HCT116 (cell line): ENCODE measurements at regions not wholly inside any gene's neighbourhood (a gene's known extent, or its start where the extent isn't known, plus 50 kb on each side); places are given as distances from the start of the nearest gene placed in this dataset.

Source experiments
- ATAC-seq: fragments of 200-7000 bp; cut with Tn5 transposase; 2 replicates; pipeline ENCODE4 v1.9.1; 2020; ENCODE audit warnings: mild to moderate bottlenecking, moderate library complexity
- BruUV-seq: library from RNA; stranded (reverse); fragments of 400-500 nt; replicated peaks from 2 replicates; lab custom pipeline; 2021; lab: Mats Ljungman, UMichigan
- CTCF ChIA-PET: fragments of 300-600 bp; sonication (Branson Sonifier 250); formaldehyde crosslinking; loops from one replicate; lab custom pipeline; 2021; ENCODE audit warnings: antibody characterized with exemption; lab: Charles Lee
- POLR2A ChIA-PET: fragments of 300-600, 350-600 bp; sonication (Branson Sonifier 250); formaldehyde crosslinking; loops from one replicate; lab custom pipeline; 2021; ENCODE audit warnings: antibody characterized with exemption; lab: Charles Lee
- RAD21 ChIA-PET, 2 experiments: fragments of 300-600 bp; sonication (Branson Sonifier 250); formaldehyde crosslinking; loops; one replicate each; lab custom pipeline; 2023; ENCODE audit warnings: low total read pairs in 2 of 2; ENCODE audit not compliant: uncharacterized antibody in 2 of 2, unreplicated experiment in 2 of 2, low non-redundant PET in 1 of 2; lab: Charles Lee
- DNase-seq: peaks from one replicate; pipeline ENCODE4 v3.0.0-alpha.2; 2010; ENCODE audit warnings: low read depth, low spot score
- H2AFZ ChIP-seq: fragments of 200-600 bp; shearing (Covaris generic), sonication (generic); 2 replicates; pipeline ENCODE4 v1.6.1; 2017; ENCODE audit warnings: low read depth, mixed run types, mixed read lengths, antibody characterized with exemption, low read length; ENCODE audit not compliant: poor library complexity, severe bottlenecking
- H3K27ac ChIP-seq: 2 replicates; pipeline ENCODE4 v1.5.1; 2012; ENCODE audit warnings: low read depth, low read length
- H3K27me3 ChIP-seq: fragments of 200-600 bp; sonication (generic); 2 replicates; pipeline ENCODE4 v1.6.1; 2016; ENCODE audit warnings: mixed run types, low read length, mixed read lengths; ENCODE audit not compliant: insufficient read depth
- H3K36me3 ChIP-seq, 2 experiments: fragments of 200-500 bp in 1 of 2; fragments of 200-600 bp in 1 of 2; sonication (Bioruptor generic) in 1 of 2; sonication (generic) in 1 of 2; 2 replicates each; pipeline versions ENCODE4 v1.5.1 to v1.6.1; 2014 to 2016; ENCODE audit warnings: low read length in 2 of 2, inconsistent platforms in 1 of 2, mixed read lengths in 1 of 2, mixed run types in 1 of 2; ENCODE audit not compliant: insufficient read depth in 2 of 2, control insufficient read depth in 1 of 2
- H3K4me1 ChIP-seq, 2 experiments: fragments of 200-600 bp in 1 of 2; sonication (generic) in 1 of 2; 2 replicates each; pipeline versions ENCODE4 v1.5.1 to v1.6.1; 2012 to 2017; ENCODE audit warnings: low read length in 2 of 2, inconsistent platforms in 1 of 2, mild to moderate bottlenecking in 1 of 2, mixed read lengths in 1 of 2, mixed run types in 1 of 2, moderate library complexity in 1 of 2; ENCODE audit not compliant: insufficient read depth in 2 of 2, control insufficient read depth in 1 of 2
- H3K4me2 ChIP-seq: fragments of 200-600 bp; sonication (generic); 2 replicates; pipeline ENCODE4 v1.6.1; 2017; ENCODE audit warnings: mixed run types, low read length, mixed read lengths
- H3K4me3 ChIP-seq, 2 experiments: fragments of 200-600 bp in 1 of 2; sonication (generic) in 1 of 2; replicated peaks in 1 of 2; 2 replicates each; pipeline ENCODE4 v1.5.1; 2011 to 2016; ENCODE audit warnings: low read length in 2 of 2, control low read depth in 1 of 2, low read depth in 1 of 2, mild to moderate bottlenecking in 1 of 2, mixed read lengths in 1 of 2, mixed run types in 1 of 2
- H3K79me2 ChIP-seq: fragments of 200-600 bp; sonication (generic); 2 replicates; pipeline ENCODE4 v1.6.1; 2017; ENCODE audit warnings: mild to moderate bottlenecking, mixed run types, low read length, moderate library complexity, mixed read lengths; ENCODE audit not compliant: insufficient read depth
- H3K9ac ChIP-seq: fragments of 200-600 bp; sonication (generic); 2 replicates; pipeline ENCODE4 v1.6.1; 2016; ENCODE audit warnings: low read length, mixed read lengths
- H3K9me2 ChIP-seq: fragments of 200-600 bp; sonication (generic), shearing (Covaris generic); 2 replicates; pipeline ENCODE4 v1.6.1; 2017; ENCODE audit warnings: mixed run types, mild to moderate bottlenecking, moderate library complexity; ENCODE audit not compliant: insufficient read depth
- H3K9me3 ChIP-seq, 2 experiments: fragments of 200-500 bp in 1 of 2; fragments of 200-600 bp in 1 of 2; sonication (Bioruptor generic) in 1 of 2; sonication (generic) in 1 of 2; 2 replicates each; pipeline ENCODE4 v1.6.1; 2014 to 2017; ENCODE audit warnings: low read length in 2 of 2, mixed read lengths in 2 of 2, inconsistent platforms in 1 of 2, low read depth in 1 of 2, mild to moderate bottlenecking in 1 of 2, mixed run types in 1 of 2, moderate library complexity in 1 of 2; ENCODE audit not compliant: control insufficient read depth in 1 of 2, insufficient read depth in 1 of 2
- H4K20me1 ChIP-seq: fragments of 200-600 bp; sonication (generic), shearing (Covaris generic); 2 replicates; pipeline ENCODE4 v1.6.1; 2017; ENCODE audit warnings: mixed run types, mild to moderate bottlenecking, moderate library complexity; ENCODE audit not compliant: insufficient read depth
- POLR2A ChIP-seq: IDR thresholded peaks from 2 replicates; pipeline ENCODE4 v1.7.0; 2011; ENCODE audit warnings: borderline replicate concordance; ENCODE audit not compliant: insufficient read depth, insufficient read length; ENCODE audit errors: extremely low read depth
- POLR2AphosphoS5 ChIP-seq: IDR thresholded peaks from 2 replicates; pipeline ENCODE4 v1.6.1; 2011; ENCODE audit warnings: mild to moderate bottlenecking, low read depth, low read length, moderate library complexity
- TCF7L2 ChIP-seq: IDR thresholded peaks from 2 replicates; pipeline ENCODE4 v1.7.0; 2011; ENCODE audit warnings: borderline replicate concordance, inconsistent platforms; ENCODE audit not compliant: insufficient read depth, insufficient read length; ENCODE audit errors: extremely low read depth
- ZBTB33 ChIP-seq: IDR thresholded peaks from 2 replicates; pipeline ENCODE4 v1.6.1; 2011; ENCODE audit warnings: mild to moderate bottlenecking, low read length, moderate library complexity; ENCODE audit not compliant: insufficient replicate concordance; ENCODE audit errors: extremely low read depth
- ZFX ChIP-seq: fragments of 450-650 bp; IDR thresholded peaks from 2 replicates; pipeline ENCODE4 v1.6.1; 2017
- intact Hi-C: fragments of 100-400 bp; cut with micrococcal nuclease; formaldehyde crosslinking; loops from 2 replicates; pipeline ENCODE4 v1.10.0; 2022

- H4K20me1 ChIP-seq: no peaks in the 10 kb centered on the region
Observed at GRCh38 chr6:30806581-30807183, 62.3 kb upstream of the IER3 start.

More at GRCh38 chr6:30806581-30807183, 62.3 kb upstream of the IER3 start:
- Histone ChIP-seq H3K4me3 (peak overlapping the region in 1 of 2 experiments; percentile 27; a peak in 1 of 4 replicates), H2AFZ (no peak overlapping the region), H3K9me2 (no peaks in the 10 kb centered on the region), H3K27ac (peak overlapping the region; percentile 69), H3K27me3 (no peaks in the 10 kb centered on the region), H3K79me2 (no peaks in the 10 kb centered on the region), H3K4me2 (peak overlapping the region; percentile 59), H3K9me3 (no peaks in the 10 kb centered on the region), H3K36me3 (no peaks in the 10 kb centered on the region), H3K4me1 (peaks cover 55 to 78% of the 10 kb centered on the region in 2 experiments), H3K9ac (peak overlapping the region; percentile 40)
- CTCF ChIA-PET: interaction anchor here (1.0 to 1.6 kb wide), 2 partner anchors 21 to 281 kb away, joined by 3 to 4 read pairs; no protein-coding TSS in a partner anchor
- TSS peak; percentile 94 for BruUV-seq
- ATAC-seq (peak; percentile 26), DNase-seq (peak; percentile 78)
- no peak for TF ChIP-seq TCF7L2
- peak; percentile 81 for TF ChIP-seq POLR2AphosphoS5
- TF ChIP-seq POLR2A: peak; percentile 99
- TF ChIP-seq ZBTB33: peak; percentile 80
- no peak for TF ChIP-seq ZFX
- intact Hi-C loops: no loop called here
- POLR2A ChIA-PET: interaction anchor here (0.7 to 30.6 kb wide), 17 partner anchors 9 to 730 kb away, joined by 3 to 680 read pairs (median 6); partner anchors contain the start of genes FLOT1 and IER3
- RAD21 ChIA-PET: no interaction called here
